Panc1 (cell line): ENCODE measurements at regions not wholly inside any gene's neighbourhood (a gene's known extent, or its start where the extent isn't known, plus 50 kb on each side); places are given as distances from the start of the nearest gene placed in this dataset.

Source experiments
- ATAC-seq: fragments of 200-7000 bp; cut with Tn5 transposase; 2 replicates; pipeline ENCODE4 v1.9.1; 2020; ENCODE audit warnings: mild to moderate bottlenecking, moderate library complexity
- BruUV-seq: library from RNA; stranded (reverse); fragments of 400-500 nt; replicated peaks from 2 replicates; lab custom pipeline; 2021; lab: Mats Ljungman, UMichigan
- CTCF ChIA-PET: fragments of 300-600 bp; sonication (Branson Sonifier 250); formaldehyde crosslinking; loops from one replicate; lab custom pipeline; 2022; ENCODE audit warnings: antibody characterized with exemption; lab: Charles Lee
- POLR2A ChIA-PET: fragments of 300-600 bp; sonication (Branson Sonifier 250); formaldehyde crosslinking; loops from one replicate; lab custom pipeline; 2022; ENCODE audit warnings: antibody characterized with exemption; lab: Charles Lee
- DNase-seq: peaks from one replicate; pipeline ENCODE4 v3.0.0-alpha.2; 2010; ENCODE audit warnings: low read depth, low spot score
- H3K27ac ChIP-seq: 2 replicates; pipeline ENCODE4 v1.5.1; 2011; ENCODE audit warnings: mild to moderate bottlenecking, low read length, inconsistent platforms
- H3K27me3 ChIP-seq: fragments of 200-500 bp; sonication (Bioruptor generic); 2 replicates; pipeline ENCODE4 v1.6.0; 2014; ENCODE audit warnings: low read length, inconsistent platforms; ENCODE audit not compliant: control insufficient read depth, insufficient read depth
- H3K36me3 ChIP-seq: fragments of 200-500 bp; sonication (Bioruptor generic); 2 replicates; pipeline ENCODE4 v1.5.1; 2014; ENCODE audit warnings: inconsistent platforms, mild to moderate bottlenecking, low read length, moderate library complexity; ENCODE audit not compliant: control insufficient read depth, insufficient read depth
- H3K4me1 ChIP-seq: 2 replicates; pipeline ENCODE4 v1.5.1; 2011; ENCODE audit warnings: inconsistent platforms, mild to moderate bottlenecking, low read length, moderate library complexity; ENCODE audit not compliant: control insufficient read depth, insufficient read depth
- H3K4me3 ChIP-seq, 2 experiments: 2 replicates each; pipeline ENCODE4 v1.5.1; 2011 to 2012; ENCODE audit warnings: low read depth in 2 of 2, low read length in 2 of 2, mild to moderate bottlenecking in 2 of 2, inconsistent platforms in 1 of 2, moderate library complexity in 1 of 2
- H3K9me3 ChIP-seq: fragments of 200-500 bp; sonication (Bioruptor generic); 2 replicates; pipeline ENCODE4 v1.5.1; 2014; ENCODE audit warnings: low read depth, mild to moderate bottlenecking, inconsistent platforms, low read length, moderate library complexity; ENCODE audit not compliant: control insufficient read depth, insufficient read depth
- CTCF ChIP-seq: fragments of 450-650 bp; IDR thresholded peaks from 2 replicates; pipeline ENCODE4 v1.5.1; 2017; ENCODE audit warnings: mild to moderate bottlenecking
- POLR2AphosphoS5 ChIP-seq: IDR thresholded peaks from 2 replicates; pipeline ENCODE4 v1.6.1; 2012; ENCODE audit warnings: mild to moderate bottlenecking, low read depth, low read length, moderate library complexity
- REST ChIP-seq, 2 experiments: IDR thresholded peaks; 2 replicates each; pipeline ENCODE4 v1.6.1; 2011 to 2012; ENCODE audit warnings: low read depth in 2 of 2, control low read depth in 1 of 2, low read length in 1 of 2, mild to moderate bottlenecking in 1 of 2, moderate library complexity in 1 of 2; ENCODE audit not compliant: insufficient read depth in 1 of 2
- SIN3A ChIP-seq: IDR thresholded peaks from 2 replicates; pipeline ENCODE4 v1.6.1; 2012; ENCODE audit warnings: low read depth, mild to moderate bottlenecking, low read length, moderate library complexity, borderline replicate concordance; ENCODE audit not compliant: insufficient read depth
- TCF7L2 ChIP-seq: IDR thresholded peaks from 2 replicates; pipeline ENCODE4 v1.6.1; 2011; ENCODE audit warnings: mild to moderate bottlenecking, low read depth, low read length, inconsistent platforms
- in situ Hi-C: cut with HindIII; loops from 2 replicates; pipeline ENCODE4 v1.10.0; 2016; ENCODE audit warnings: low sequenced_read_pairs, low pct_unique_long_range_greater_than_20kb
- intact Hi-C: fragments of 100-400 bp; cut with micrococcal nuclease; formaldehyde crosslinking; loops from one replicate; pipeline ENCODE4 v1.10.0; 2022; ENCODE audit not compliant: unreplicated experiment

GRCh38 chr4:129583868-129584267 is 487.9 kb downstream of the C4orf33 start:
- Histone ChIP-seq H3K4me1 (no peaks in the 10 kb centered on the region), H3K4me3 (no peak overlapping the region), H3K27ac (no peak overlapping the region), H3K9me3 (no peaks in the 10 kb centered on the region), H3K27me3 (no peaks in the 10 kb centered on the region), H3K36me3 (no peaks in the 10 kb centered on the region)
- no peak for TF ChIP-seq SIN3A
- TF ChIP-seq POLR2AphosphoS5, result no peak
- TF ChIP-seq REST (IDR thresholded peaks at IDR 0.05; ENCODE audit: insufficient read depth in 1 of 2, low read depth in 2 of 2, low read length in 1 of 2), result no peak
- no peak for TF ChIP-seq CTCF
- TF ChIP-seq TCF7L2, result no peak
- POLR2A ChIA-PET, result no interaction called here
- ATAC-seq, result no peak
- intact Hi-C loops (no loop called here), in situ Hi-C loops (no loop called here)
- no peak for DNase-seq
- CTCF ChIA-PET, result no interaction called here
- BruUV-seq, result no TSS peak

GRCh38 chr4:129598582-129598981 is 502.6 kb downstream of the C4orf33 start:
- Histone ChIP-seq H3K4me3 (no peak overlapping the region), H3K27ac (no peak overlapping the region), H3K9me3 (no peaks in the 10 kb centered on the region), H3K36me3 (no peaks in the 10 kb centered on the region), H3K4me1 (no peaks in the 10 kb centered on the region), H3K27me3 (no peaks in the 10 kb centered on the region)
- in situ Hi-C loops (no loop called here), intact Hi-C loops (no loop called here)
- ATAC-seq (no peak), DNase-seq (no peak)
- ChIA-PET POLR2A (no interaction called here), CTCF (no interaction called here)
- BruUV-seq, result no TSS peak
- TF ChIP-seq POLR2AphosphoS5 (no peak), REST (IDR thresholded peaks at IDR 0.05; ENCODE audit: insufficient read depth in 1 of 2, low read depth in 2 of 2, low read length in 1 of 2) (no peak), SIN3A (no peak), TCF7L2 (no peak), CTCF (no peak)
